Pons (tissue), 1 donor: ENCODE measurements at regions not wholly inside any gene's neighbourhood (a gene's known extent, or its start where the extent isn't known, plus 50 kb on each side); places are given as distances from the start of the nearest gene placed in this dataset.

Source experiments
- DNase-seq: peaks from one replicate; pipeline ENCODE4 v3.0.0-alpha.2; 2016; ENCODE audit warnings: low spot score

DNA sequence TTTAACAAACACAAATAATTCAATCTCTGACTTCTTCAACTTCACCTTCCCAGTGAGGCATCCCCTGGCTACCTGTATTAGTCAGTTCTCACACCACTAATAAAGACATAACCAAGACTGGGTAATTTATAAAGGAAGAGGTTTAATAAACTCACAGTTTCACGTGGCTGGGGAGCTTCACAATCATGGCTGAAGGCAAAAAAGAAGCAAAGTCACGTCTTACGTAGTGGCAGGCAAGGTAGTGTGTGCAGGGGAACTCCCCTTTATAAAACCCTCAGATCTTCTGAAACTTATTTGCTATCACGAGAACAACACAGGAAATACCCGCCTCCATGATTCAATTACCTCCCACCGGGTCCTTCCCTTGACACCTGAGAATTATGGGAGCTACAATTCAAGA, 478.5 kb downstream of the ADGRL2 start:
- no peak for DNase-seq

DNA sequence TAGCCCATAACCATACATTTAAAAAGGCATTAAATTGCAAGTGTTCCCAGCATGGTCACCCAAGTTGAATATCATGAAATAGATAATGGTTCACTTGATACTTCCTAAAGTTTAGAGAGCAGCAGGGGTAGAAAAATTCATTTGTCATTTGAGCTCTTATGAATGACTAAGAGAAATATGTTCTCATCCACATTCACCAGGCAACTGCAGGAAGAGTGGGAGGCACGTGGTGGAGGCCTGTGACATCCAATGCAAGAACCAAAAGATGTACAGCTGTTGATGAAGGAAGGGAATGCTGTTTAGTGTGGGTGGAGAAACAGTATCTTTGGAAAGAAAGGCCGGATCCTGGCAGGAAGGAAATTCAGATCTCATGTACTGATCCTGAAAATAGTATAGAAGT, 473.1 kb downstream of the ADGRL2 start:
- DNase-seq = no peak

DNA sequence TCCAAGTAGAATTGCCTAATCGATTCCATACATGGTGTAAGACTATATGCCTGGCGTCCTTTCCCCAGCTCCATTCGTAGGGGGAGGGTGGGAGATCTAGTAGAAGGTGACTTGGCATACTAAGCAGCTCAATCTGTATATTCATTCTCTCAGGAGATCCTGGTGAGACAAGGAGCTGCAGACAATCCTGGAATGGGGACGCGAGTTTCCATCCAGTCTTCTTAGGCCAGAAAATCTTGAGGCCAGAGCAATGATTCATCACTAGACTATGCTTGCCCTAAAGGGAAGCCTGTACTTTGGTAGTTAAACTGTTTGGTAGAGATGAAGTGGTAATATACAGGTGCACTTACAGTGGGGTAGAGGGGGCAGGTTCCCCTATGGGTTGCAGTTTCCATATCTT, 468.7 kb downstream of the ADGRL2 start:
- no peak for DNase-seq

DNA sequence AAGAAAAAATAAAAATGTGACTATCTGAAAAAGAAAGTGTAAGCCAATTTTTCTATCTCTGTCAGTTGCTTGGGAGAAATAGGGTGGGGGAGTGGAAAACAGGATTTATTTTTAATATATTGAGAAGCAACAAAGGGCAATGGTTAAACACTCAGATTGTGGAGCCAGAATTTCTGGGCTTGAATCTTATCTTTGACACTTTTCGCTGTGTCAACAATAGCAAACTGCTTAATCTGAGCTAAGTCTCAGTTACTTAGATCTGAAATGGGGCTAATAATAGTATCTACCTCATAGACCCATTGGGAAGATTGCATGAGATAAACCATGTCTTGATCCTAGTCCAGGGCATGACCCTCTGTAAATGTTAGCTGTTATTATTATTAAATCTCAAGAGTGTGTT, 468.1 kb downstream of the ADGRL2 start:
- no peak for DNase-seq

DNA sequence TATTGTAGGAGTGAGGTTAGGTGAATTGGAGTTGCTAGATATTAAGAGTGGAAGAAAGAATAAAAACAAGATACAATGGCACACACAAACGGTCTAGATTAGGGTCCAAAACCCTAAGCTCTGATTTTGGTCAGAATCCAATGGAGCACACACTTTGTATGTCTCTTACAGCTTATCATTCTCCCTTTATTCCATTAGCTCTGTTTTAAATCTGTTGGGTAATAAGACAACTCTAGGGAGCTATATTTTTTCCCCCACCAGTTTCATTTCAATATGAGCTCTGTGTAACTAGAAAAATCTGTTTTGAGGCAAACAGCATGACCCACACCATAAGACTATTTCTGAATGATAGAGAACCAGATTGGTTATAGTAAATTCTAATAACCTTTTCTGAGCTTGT, 465.6 kb downstream of the ADGRL2 start:
- no peak for DNase-seq

DNA sequence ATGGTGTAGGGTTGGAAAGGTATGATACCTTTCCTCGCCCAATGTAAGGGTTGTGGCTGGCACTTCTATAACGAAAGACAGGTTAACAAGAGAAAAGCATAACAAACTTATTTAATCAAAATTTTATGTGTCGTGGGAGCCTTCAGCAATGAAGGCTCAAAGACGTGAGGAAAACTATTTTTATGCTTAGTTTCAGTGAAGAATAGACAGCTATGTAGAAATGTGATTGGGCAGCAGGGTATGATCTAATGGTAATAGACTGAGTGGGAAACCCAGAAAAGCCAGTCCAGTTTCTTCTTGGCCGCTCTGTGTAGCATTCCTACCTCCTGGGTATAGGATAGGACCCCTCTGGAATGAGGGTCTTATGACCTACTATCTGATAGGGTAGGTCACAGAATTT, 464.7 kb downstream of the ADGRL2 start:
- no peak for DNase-seq

DNA sequence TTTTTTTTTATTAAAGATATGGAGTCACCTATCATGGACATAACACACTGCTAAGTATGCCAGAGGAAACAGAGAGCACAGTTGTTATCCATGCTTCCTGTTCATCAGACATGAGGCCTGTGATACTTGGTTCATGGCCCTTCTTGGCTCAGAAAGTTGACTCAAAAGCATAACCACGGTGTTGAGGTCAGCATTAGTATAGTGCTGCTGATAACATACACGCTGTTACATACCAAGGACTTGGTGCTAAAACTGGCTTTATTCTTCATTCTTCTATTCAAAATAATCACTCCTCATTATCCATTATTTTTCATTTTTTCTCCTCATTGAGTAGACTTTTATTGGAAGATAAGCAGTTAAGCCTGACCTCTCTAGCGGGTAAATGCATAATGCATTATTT, 464.1 kb downstream of the ADGRL2 start:
- DNase-seq = no peak

DNA sequence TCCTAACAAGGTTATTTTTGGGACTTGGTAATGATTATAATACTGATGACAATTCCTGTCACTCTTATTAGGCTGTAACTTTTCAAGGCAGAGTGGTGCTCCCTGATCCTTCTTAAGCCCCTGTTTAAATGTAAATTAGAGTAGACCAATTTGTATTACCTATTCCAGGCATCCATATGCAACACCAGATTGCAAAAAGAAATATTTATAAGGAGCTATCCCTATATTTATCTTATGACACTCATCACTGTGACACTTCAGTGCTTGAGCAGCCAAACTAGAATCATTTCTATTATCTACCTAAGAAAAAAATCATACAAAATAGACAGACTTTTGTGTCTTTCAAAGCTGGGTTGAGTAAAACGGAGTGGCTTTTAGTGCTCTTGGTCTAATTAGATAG, 462.7 kb downstream of the ADGRL2 start:
- DNase-seq = no peak

DNA sequence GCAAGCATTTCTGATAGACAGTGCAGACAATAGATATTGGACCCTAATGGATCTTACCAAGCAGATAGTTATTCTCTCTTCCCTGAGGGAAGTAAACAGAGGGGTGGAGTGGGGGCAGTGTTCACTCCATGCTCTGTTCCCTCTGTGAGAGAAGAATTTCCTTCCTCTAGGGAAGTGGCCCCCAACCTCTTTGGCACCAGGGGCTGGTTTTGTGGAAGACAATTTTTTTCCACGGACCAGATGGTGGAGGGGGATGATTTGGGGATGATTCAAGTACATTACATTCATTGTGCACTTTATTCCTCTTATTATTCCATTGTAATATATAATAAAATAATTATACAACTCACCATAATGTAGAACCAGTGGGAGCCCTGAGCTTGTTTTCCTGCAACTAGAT, 459.9 kb downstream of the ADGRL2 start:
- no peak for DNase-seq

DNA sequence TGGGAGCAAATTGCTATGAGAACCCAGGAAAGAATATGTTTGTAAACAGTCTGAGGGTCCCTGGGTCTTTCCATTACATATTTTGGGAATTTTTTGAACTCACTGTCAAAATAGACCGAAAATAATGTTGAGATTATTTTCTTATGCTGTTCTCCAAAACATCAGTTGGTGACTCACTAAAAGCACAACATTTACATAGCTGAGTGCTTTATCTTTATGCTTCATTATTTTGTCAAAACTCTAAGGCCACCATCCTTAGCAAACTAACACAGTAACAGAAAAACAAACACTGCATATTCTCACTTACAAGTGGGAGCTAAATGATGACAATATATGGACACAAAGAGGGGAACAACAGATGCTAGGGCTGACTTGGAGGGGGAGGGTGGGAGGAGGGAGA, 459.3 kb downstream of the ADGRL2 start:
- no peak for DNase-seq

DNA sequence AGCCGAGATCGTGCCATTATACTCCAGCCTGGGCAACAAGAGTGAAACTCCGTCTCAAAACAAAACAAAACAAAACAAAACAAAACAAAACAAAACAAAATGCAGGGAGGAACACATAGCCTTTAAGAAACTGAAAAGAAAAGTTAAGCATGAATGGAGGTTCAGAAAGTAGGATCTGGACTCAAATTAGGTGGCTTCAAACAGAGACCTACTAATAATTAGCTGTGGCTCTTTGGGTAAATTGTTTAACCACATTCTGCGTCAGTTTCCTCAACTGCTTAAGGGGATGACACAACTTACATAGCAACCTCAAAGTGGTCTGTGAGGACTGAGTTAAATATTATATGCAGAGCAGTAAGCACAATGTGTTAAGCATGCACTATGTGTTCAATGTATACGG, 458.2 kb downstream of the ADGRL2 start:
- no peak for DNase-seq

DNA sequence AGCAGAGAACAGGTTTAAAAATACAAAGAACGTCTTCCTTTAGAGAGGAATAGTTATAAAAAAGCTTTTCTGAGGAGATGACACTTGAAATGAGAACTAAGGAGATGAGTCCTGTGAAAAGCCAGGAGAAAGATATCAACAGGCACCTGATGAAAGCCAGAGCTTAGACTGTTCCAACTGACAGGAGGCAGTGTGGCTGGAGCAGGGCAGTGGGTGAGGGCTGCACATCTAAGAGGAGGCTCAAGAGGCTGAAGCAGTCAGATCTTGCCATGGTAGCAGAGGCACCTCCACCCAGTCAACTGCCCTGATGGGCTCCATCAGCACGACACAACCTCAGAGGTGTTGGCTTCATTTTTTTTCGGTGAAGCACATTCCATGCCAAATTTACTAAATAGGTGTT, 445.3 kb downstream of the ADGRL2 start:
- no peak for DNase-seq

DNA sequence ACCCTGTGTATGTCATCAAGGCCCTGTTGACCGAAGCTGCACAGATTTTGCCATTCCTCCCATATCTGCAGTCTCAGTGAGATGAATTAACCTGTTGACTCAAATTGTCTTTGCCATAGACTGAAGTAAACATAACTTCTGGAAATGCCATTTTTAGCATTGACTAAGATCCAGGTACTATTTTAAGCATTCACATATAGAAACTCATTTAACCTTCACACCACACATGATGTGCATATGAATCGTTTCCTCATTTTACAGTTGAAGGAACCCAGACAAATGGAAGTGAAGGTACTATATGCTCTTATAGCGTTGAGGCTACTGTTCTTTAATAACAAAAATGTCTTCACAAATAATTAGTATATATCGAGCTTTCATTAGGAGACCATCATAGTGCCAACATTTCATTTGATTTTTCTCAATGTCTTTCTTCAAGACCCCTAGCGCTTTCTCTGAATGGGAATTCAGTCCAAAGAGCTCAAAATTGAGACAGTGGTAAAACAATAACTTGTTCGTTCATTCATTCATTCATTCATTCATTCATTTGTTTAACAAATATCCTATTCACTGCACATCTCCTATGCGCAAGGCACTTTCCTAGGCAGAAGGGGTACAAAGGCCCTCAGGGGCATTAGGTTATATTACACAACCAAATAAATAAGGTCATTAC, 444.7 kb downstream of the ADGRL2 start:
- DNase-seq = no peak

DNA sequence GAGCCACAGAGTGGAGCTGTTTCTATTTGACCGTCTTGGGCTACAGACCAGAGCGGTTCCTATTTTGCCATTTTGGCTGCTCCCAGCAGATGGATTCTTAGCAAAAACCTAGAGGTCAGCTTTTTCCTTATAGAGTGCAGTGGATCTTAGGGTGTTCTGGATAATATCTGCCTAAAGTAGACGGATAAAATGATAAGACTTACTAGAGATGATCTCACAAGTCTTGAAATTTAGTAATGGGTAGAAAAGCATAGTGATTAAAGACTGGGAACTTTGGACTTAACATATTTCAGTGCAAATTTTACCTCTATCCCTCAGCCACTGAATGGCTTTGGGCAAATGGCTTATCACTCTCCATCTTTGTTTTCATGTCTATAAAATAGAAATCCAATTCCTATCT, 439.8 kb downstream of the ADGRL2 start:
- DNase-seq = no peak

DNA sequence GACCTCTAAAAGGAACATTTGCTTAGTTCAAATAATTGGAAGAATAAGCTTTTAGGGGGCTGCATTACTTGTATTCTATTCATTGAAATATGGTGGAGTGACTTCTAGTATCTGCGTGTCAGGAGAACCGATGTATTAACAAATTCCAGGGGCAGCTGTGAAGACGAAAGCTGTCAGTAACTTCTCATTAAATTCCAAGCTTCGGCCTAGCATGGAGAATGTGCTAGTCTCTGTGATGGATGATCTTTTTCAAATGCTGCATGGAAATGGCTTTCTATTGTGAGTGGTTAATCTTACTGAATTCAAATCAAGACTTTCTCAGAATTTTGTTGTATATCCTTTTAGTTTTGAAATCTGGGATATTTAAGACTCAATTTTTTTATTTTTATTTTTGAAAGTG, 429.9 kb downstream of the ADGRL2 start:
- no peak for DNase-seq

DNA sequence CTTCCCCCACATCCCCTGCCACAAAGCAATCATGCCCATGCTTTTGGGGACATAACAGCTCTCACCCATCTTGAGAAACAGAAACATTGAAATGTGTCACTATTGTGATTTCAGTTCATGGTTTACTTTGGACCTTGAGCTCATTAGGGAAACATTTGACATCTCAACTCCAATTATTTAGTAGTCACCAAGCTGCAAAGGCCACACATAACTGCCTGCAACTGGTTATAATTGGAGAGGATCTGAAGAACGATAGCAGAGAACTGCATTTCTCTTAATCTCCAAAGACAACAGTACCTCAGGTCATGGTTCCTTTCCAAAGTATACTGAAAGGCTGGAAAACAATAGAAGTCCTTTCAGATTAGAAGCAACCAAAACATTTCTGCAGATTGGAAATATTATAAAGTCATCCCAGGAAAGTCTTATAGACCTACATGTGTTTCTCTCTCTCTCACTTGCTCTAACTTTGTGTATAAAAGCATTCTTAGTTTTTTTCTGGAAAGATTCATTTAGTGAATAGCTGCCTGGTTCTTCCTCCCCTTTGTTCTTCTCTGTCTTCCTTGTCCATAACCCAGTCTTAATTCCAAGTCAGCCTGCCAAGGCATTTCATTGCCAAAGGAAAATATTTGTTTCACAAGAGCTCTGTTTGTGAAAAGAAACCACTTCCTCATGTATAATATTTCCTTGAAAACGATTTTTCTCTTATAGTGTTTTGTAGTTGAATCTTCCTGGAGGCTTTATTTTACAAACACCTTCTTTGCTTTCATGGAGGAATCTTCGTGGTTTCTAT, 426.8 kb downstream of the ADGRL2 start:
- DNase-seq = no peak

DNA sequence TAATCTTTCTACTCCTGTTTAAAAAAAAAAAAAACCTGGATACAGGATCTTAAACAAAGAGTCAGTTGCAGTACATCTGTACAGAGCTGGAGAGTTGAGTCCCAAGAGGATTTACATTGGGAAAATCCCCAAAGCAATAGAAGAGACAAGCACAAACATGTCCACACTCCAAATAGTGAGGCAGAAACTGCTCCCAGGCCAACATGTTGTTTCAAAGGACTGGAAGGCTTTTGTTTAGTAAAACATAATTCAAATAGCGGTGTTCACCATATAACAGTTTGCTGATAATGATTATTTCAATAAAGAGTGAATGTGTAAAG, 425.4 kb downstream of the ADGRL2 start:
- no peak for DNase-seq

DNA sequence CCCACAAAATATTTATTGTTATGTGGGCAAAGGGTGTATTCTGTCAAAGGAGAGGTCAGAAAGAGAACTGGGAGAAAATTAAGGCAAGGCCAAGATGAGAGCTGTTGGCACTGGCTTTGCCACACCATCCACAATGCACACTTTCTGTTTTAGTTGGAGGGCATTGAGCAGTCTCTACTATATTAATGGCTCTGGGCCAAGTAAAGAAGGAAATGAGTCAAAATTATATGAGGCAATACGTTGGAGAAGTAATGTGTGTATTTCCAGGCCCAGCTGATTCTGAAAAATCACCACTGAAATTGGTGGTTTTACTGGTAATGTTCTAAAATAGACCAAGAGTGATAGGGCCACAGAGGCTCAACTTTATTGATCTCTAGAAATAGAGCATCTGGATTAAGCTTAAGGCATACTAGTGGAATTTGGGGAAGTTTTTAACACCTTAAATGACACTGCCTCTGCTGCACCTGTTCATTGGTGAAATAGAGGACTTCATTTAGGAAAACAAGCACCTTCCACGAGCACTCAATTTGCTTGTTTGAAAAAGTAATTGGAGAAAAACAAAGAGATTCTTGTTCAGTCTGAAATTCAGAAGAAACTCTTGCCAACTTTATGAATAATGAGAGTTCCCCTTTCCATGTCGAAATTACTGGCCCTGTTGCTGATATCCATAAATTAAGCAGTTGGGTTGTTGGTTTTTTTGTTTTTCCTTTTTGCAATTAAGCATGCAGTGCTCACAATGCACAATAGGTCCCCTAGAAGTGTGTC, 424.9 kb downstream of the ADGRL2 start:
- DNase-seq = no peak

DNA sequence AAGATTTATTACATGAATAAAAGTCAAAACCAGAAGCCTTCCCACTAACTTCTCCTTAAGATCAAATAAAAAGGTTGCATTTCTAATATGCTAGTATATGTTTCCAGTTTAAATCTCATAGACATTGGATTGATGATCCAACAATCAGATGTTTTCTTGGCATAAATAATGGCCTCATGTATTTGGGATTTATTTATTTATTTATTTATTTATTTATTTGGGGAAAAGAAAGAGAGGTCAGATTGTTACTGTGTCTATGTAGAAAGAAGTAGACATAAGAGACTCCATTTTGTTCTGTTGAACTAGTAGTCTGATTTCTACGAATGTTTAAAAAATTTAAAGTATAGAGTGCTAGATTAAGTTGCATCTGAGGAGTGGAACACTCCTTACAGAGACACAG, 422.4 kb downstream of the ADGRL2 start:
- DNase-seq = no peak

DNA sequence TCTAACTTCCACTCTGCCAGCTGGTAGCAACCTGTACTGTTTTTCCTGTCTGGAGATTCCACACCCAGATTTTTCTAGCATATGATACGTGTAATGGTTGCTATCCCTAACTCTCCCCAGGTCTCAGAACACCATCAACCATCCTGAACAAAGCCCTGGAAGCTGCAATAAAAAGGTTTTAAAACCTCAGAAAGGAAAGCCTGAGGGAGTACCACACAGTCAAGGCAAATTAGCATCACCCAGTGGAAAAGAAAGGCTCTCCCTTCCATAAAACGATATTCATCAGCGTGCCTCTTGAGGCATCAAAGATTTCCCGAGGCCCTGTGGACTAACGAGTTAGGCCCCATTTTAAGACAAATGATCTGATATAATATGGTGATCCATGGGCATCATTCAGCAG, 421.0 kb downstream of the ADGRL2 start:
- DNase-seq = no peak

DNA sequence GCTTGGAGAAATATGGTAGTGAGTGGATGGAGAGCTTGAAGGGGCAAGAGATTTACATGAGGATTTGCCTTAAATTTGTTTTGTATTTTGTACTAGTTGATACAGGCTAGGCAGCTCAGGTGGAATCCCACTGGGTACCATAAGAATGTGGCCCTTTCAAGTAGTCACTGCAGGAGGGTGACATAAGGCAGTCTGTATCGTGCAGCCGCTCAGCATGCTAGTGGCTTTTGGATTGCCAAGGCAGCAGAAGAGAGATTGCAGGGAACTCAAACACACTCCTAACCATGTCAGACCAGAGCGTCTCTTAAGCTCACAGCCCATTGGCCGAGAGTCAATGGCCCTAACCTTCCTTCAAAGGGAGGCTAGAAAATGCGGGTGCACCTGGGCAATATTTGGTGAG, 420.0 kb downstream of the ADGRL2 start:
- no peak for DNase-seq

DNA sequence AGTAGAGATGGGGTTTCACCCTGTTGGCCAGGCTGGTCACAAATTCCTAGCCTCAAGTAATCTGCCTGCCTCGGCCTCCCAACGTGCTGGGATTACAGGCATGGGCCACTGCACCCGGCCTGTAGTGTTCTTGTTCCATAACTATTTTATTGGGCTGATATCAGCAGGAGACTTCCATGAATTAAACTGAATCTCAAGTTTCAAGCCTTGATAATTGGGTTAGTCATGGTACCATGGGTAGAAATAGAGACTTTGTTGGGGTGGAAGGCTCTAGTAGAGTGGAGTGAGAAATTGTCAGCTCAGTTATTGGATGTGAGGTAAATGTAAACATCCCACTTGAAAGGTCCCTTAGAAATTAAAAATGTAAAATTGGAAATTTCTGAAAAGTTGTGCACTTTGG, 419.1 kb downstream of the ADGRL2 start:
- no peak for DNase-seq

DNA sequence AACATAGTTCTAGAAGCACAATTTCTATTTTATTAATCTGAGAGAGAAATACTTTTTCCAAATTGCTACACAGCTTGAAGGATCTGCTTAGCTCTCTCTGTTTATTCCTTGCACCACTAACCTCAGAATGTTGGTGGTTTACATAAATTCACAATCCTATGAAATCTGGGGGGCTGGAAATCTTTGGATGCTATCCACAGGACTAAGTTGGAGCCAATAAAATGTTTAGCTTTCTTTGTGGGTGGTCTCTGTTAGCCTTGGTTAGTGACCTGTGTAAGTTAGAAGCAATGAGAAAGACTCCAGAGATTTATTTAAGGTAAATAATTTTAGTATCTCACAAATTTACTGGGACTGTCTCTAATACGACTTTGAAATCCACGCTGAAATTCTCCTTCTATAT, 418.1 kb downstream of the ADGRL2 start:
- DNase-seq = no peak

DNA sequence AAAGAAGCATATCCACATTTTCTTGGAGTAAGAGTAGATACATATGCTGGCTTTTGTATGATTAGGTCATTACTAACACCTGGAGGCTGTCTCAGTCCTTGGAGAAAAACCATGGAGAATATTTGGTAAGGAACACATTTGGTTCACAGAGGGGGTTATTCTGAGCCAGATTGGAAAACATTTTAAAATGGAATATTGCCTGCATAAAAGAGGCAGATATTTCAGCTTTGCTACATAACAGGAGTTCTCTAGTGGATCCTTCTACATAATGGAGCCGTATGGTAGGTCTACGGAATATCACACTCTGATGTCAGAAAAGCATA, 415.1 kb downstream of the ADGRL2 start:
- no peak for DNase-seq
